K562 (cell line): ENCODE measurements at regions not wholly inside any gene's neighbourhood (a gene's known extent, or its start where the extent isn't known, plus 50 kb on each side); places are given as distances from the start of the nearest gene placed in this dataset.

Source experiments
- ETV5 ChIP-seq: sonication (generic); formaldehyde crosslinking; IDR thresholded peaks from 2 replicates; pipeline ENCODE4 v1.4.0; 2020; ENCODE audit warnings: low read depth, mild to moderate bottlenecking, missing genetic modification reagents
- HDAC2 ChIP-seq: fragments of 450-650 bp; IDR thresholded peaks from 2 replicates; pipeline ENCODE4 v1.6.1; 2016; ENCODE audit warnings: mild to moderate bottlenecking
- NCOA1 ChIP-seq: fragments of 450-650 bp; IDR thresholded peaks from 2 replicates; pipeline ENCODE4 v1.6.1; 2016; ENCODE audit warnings: low read depth
- POLR2AphosphoS2 ChIP-seq: IDR thresholded peaks from 2 replicates; pipeline ENCODE4 v1.6.1; 2012; ENCODE audit warnings: low read length, improper control_type of control experiment
- RAD51 ChIP-seq: fragments of 450-650 bp; IDR thresholded peaks from 2 replicates; pipeline ENCODE4 v1.7.1; 2016; ENCODE audit warnings: low read depth, mild to moderate bottlenecking, borderline replicate concordance
- ZFP36 ChIP-seq: fragments of 150-350 bp; IDR thresholded peaks from 2 replicates; pipeline ENCODE4 v1.6.1; 2018; ENCODE audit warnings: low read length, low read depth; ENCODE audit not compliant: partially characterized antibody
- ZNF408 ChIP-seq: fragments of 250-450 bp; sonication (Bioruptor Pico); IDR thresholded peaks from 2 replicates; pipeline ENCODE4 v1.4.0; 2020; ENCODE audit warnings: low read depth, mild to moderate bottlenecking, moderate library complexity
- ZNF444 ChIP-seq: fragments of 250-450 bp; sonication (Bioruptor Pico); IDR thresholded peaks from 2 replicates; pipeline ENCODE4 v1.4.0; 2020; ENCODE audit warnings: mild to moderate bottlenecking, moderate library complexity
- TF ChIP-seq, protein P1 (sequence below): conservative IDR thresholded peaks from 2 replicates; pipeline ENCODE4 v1.6.1; 2011; ENCODE audit warnings: low read depth, mild to moderate bottlenecking, low read length; ENCODE audit not compliant: control insufficient read depth
- TF ChIP-seq, protein P2 (sequence below): fragments of 250-450 bp; sonication (Bioruptor Pico); IDR thresholded peaks from 2 replicates; pipeline ENCODE4 v1.8.0; 2021; ENCODE audit warnings: moderate library complexity, mild to moderate bottlenecking, inconsistent platforms

DNA sequence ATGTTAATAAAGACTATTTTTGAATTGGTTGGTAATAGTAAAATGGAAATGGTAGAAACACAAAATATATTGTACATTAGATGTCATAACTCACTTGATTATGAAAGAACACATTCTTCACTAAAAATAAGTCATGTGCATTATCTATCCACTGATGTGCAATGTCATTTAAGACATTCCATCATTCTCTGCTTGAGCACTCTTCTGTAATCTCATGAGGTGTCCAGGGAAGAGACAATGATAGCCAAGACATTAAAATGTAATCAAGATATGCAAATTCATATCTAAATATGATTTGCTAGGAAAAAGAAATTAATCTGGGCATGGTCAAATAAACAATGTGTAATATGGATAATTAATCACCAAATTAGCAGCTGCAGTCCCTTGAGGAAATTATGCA is 422.5 kb downstream of the BTG1 start (continued):
- TF ChIP-seq, protein P1, sequence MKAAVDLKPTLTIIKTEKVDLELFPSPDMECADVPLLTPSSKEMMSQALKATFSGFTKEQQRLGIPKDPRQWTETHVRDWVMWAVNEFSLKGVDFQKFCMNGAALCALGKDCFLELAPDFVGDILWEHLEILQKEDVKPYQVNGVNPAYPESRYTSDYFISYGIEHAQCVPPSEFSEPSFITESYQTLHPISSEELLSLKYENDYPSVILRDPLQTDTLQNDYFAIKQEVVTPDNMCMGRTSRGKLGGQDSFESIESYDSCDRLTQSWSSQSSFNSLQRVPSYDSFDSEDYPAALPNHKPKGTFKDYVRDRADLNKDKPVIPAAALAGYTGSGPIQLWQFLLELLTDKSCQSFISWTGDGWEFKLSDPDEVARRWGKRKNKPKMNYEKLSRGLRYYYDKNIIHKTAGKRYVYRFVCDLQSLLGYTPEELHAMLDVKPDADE: no peak
- TF ChIP-seq ETV5 (CRISPR knock-in tag) (no peak), RAD51 (no peak), ZNF408 (CRISPR knock-in tag) (no peak), ZFP36 (no peak), POLR2AphosphoS2 (no peak), NCOA1 (no peak), HDAC2 (no peak), ZNF444 (CRISPR knock-in tag) (no peak)
- TF ChIP-seq, protein P2, sequence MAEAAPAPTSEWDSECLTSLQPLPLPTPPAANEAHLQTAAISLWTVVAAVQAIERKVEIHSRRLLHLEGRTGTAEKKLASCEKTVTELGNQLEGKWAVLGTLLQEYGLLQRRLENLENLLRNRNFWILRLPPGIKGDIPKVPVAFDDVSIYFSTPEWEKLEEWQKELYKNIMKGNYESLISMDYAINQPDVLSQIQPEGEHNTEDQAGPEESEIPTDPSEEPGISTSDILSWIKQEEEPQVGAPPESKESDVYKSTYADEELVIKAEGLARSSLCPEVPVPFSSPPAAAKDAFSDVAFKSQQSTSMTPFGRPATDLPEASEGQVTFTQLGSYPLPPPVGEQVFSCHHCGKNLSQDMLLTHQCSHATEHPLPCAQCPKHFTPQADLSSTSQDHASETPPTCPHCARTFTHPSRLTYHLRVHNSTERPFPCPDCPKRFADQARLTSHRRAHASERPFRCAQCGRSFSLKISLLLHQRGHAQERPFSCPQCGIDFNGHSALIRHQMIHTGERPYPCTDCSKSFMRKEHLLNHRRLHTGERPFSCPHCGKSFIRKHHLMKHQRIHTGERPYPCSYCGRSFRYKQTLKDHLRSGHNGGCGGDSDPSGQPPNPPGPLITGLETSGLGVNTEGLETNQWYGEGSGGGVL (CRISPR knock-in tag): no peak
